ENCODE measurements at regions not wholly inside any gene's neighbourhood (a gene's known extent, or its start where the extent isn't known, plus 50 kb on each side); places are given as distances from the start of the nearest gene placed in this dataset.

- TF ChIP-seq CTCF (IDR thresholded peaks at IDR 0.05) (no peak), POLR2A (IDR thresholded peaks at IDR 0.05) (no peak), EP300 (IDR thresholded peaks at IDR 0.05) (no peak)
Measured at GRCh38 chr16:85309656-85310587, 197.7 kb upstream of the CIBAR2 start.
